IPS-15b (cell line): ENCODE measurements at regions not wholly inside any gene's neighbourhood (a gene's known extent, or its start where the extent isn't known, plus 50 kb on each side); places are given as distances from the start of the nearest gene placed in this dataset.
"Not testable (repeated sequence)": the region's sequence is repeated elsewhere in the genome, so short reads cannot be mapped to it uniquely, and the experiment has no call there.

ENCODE experiments used
- H3K27me3 ChIP-seq: one replicate; pipeline ENCODE4 v1.6.1; 2013; ENCODE audit warnings: low read length; ENCODE audit not compliant: control insufficient read depth, insufficient read depth
- H3K36me3 ChIP-seq: one replicate; pipeline ENCODE4 v1.6.1; 2013; ENCODE audit warnings: low read length; ENCODE audit not compliant: control insufficient read depth, insufficient read depth
- H3K4me1 ChIP-seq: one replicate; pipeline ENCODE4 v1.6.1; 2013; ENCODE audit warnings: mild to moderate bottlenecking, low read length; ENCODE audit not compliant: control insufficient read depth, insufficient read depth
- H3K4me3 ChIP-seq: one replicate; pipeline ENCODE4 v1.5.1; 2013; ENCODE audit warnings: low read depth, low read length
- H3K9ac ChIP-seq: one replicate; pipeline ENCODE4 v1.6.1; 2013; ENCODE audit warnings: low read depth, mild to moderate bottlenecking, low read length
- H3K9me3 ChIP-seq: one replicate; pipeline ENCODE4 v1.6.1; 2013; ENCODE audit warnings: mild to moderate bottlenecking, low read length; ENCODE audit not compliant: control insufficient read depth, insufficient read depth

- no peak overlapping the region for H3K4me3 ChIP-seq
- H3K4me1 ChIP-seq: no peaks in the 10 kb centered on the region
- no peaks in the 10 kb centered on the region for H3K27me3 ChIP-seq
- H3K9me3 ChIP-seq: no peaks in the 10 kb centered on the region
- no peak overlapping the region for H3K9ac ChIP-seq
- H3K36me3 ChIP-seq: no peaks in the 10 kb centered on the region
These were observed 287.3 kb upstream of the SMIM21 start for GRCh38 chr18:75714766-75715165.

GRCh38 chr18:75712124-75712867, 284.8 kb upstream of the SMIM21 start:
- not testable (repeated sequence) for H3K36me3 ChIP-seq, H3K9me3 ChIP-seq, H3K9ac ChIP-seq, H3K4me3 ChIP-seq, H3K27me3 ChIP-seq, H3K4me1 ChIP-seq

- Histone ChIP-seq H3K36me3 (no peaks in the 10 kb centered on the region), H3K4me1 (no peaks in the 10 kb centered on the region), H3K9ac (no peak overlapping the region), H3K9me3 (peaks cover 5% of the 10 kb centered on the region), H3K27me3 (no peaks in the 10 kb centered on the region), H3K4me3 (no peak overlapping the region)
These were observed 273.1 kb upstream of the SMIM21 start for GRCh38 chr18:75700561-75700960.

- no peaks in the 10 kb centered on the region for H3K27me3 ChIP-seq
- H3K4me1 ChIP-seq: no peaks in the 10 kb centered on the region
- H3K36me3 ChIP-seq: no peaks in the 10 kb centered on the region
- peaks cover 5% of the 10 kb centered on the region for H3K9me3 ChIP-seq
- H3K4me3 ChIP-seq: no peak overlapping the region
- no peak overlapping the region for H3K9ac ChIP-seq
These were observed 271.4 kb upstream of the SMIM21 start for GRCh38 chr18:75698861-75699260.

GRCh38 chr18:75697493-75697892, 270.0 kb upstream of the SMIM21 start:
- Histone ChIP-seq H3K9me3 (no peaks in the 10 kb centered on the region), H3K4me3 (no peak overlapping the region), H3K9ac (no peak overlapping the region), H3K27me3 (no peaks in the 10 kb centered on the region), H3K36me3 (no peaks in the 10 kb centered on the region), H3K4me1 (no peaks in the 10 kb centered on the region)

- no peak overlapping the region for H3K4me3 ChIP-seq
- H3K27me3 ChIP-seq: no peaks in the 10 kb centered on the region
- no peaks in the 10 kb centered on the region for H3K36me3 ChIP-seq
- no peaks in the 10 kb centered on the region for H3K4me1 ChIP-seq
- H3K9me3 ChIP-seq: no peaks in the 10 kb centered on the region
- H3K9ac ChIP-seq: no peak overlapping the region
These were observed 268.9 kb upstream of the SMIM21 start for GRCh38 chr18:75696391-75696790.

GRCh38 chr18:75694292-75694691, 266.8 kb upstream of the SMIM21 start:
- H3K27me3 ChIP-seq: no peaks in the 10 kb centered on the region
- H3K9ac ChIP-seq: no peak overlapping the region
- H3K36me3 ChIP-seq: no peaks in the 10 kb centered on the region
- H3K4me1 ChIP-seq: no peaks in the 10 kb centered on the region
- no peaks in the 10 kb centered on the region for H3K9me3 ChIP-seq
- no peak overlapping the region for H3K4me3 ChIP-seq

GRCh38 chr18:75691483-75691882, 264.0 kb upstream of the SMIM21 start:
- Histone ChIP-seq H3K4me1 (no peaks in the 10 kb centered on the region), H3K9me3 (no peaks in the 10 kb centered on the region), H3K27me3 (no peaks in the 10 kb centered on the region), H3K9ac (no peak overlapping the region), H3K4me3 (no peak overlapping the region), H3K36me3 (no peaks in the 10 kb centered on the region)

- H3K4me1 ChIP-seq, H3K9ac ChIP-seq, H3K9me3 ChIP-seq, H3K36me3 ChIP-seq, H3K4me3 ChIP-seq, H3K27me3 ChIP-seq: not testable (repeated sequence)
These were observed 262.8 kb upstream of the SMIM21 start for GRCh38 chr18:75690283-75690682.

GRCh38 chr18:75687626-75688025, 260.1 kb upstream of the SMIM21 start:
- no peaks in the 10 kb centered on the region for H3K36me3 ChIP-seq
- no peaks in the 10 kb centered on the region for H3K4me1 ChIP-seq
- no peak overlapping the region for H3K9ac ChIP-seq
- H3K9me3 ChIP-seq: no peaks in the 10 kb centered on the region
- no peak overlapping the region for H3K4me3 ChIP-seq
- H3K27me3 ChIP-seq: no peaks in the 10 kb centered on the region

- H3K4me1 ChIP-seq: no peaks in the 10 kb centered on the region
- no peaks in the 10 kb centered on the region for H3K36me3 ChIP-seq
- H3K9me3 ChIP-seq: no peaks in the 10 kb centered on the region
- H3K27me3 ChIP-seq: peaks cover 2% of the 10 kb centered on the region
- no peak overlapping the region for H3K9ac ChIP-seq
- no peak overlapping the region for H3K4me3 ChIP-seq
These were observed 255.9 kb upstream of the SMIM21 start for GRCh38 chr18:75683426-75683825.

GRCh38 chr18:75681538-75682115, 254.1 kb upstream of the SMIM21 start:
- no peak overlapping the region for H3K4me3 ChIP-seq
- H3K36me3 ChIP-seq: no peaks in the 10 kb centered on the region
- no peaks in the 10 kb centered on the region for H3K9me3 ChIP-seq
- H3K27me3 ChIP-seq: peaks cover 2% of the 10 kb centered on the region
- H3K4me1 ChIP-seq: no peaks in the 10 kb centered on the region
- H3K9ac ChIP-seq: no peak overlapping the region
